ENCODE measurements at regions not wholly inside any gene's neighbourhood (a gene's known extent, or its start where the extent isn't known, plus 50 kb on each side); places are given as distances from the start of the nearest gene placed in this dataset.

- intact Hi-C loops (cut with DNase I): no loop called here
- no peaks in the 10 kb centered on the region for H3K9me3 ChIP-seq
- no peaks in the 10 kb centered on the region for H3K27me3 ChIP-seq
- no peak for TF ChIP-seq CTCF (IDR thresholded peaks at IDR 0.05)
- no peak overlapping the region for H3K4me3 ChIP-seq
- H3K27ac ChIP-seq: no peak overlapping the region
- DNase-seq: no peak
- no peaks in the 10 kb centered on the region for H3K36me3 ChIP-seq
- no peaks in the 10 kb centered on the region for H3K4me1 ChIP-seq
- H3K9ac ChIP-seq (ENCODE audit: low read depth in 2 of 2, low read length in 2 of 2): no peak overlapping the region
Measured at GRCh38 chr13:72435251-72435650, 292.2 kb downstream of the MZT1 start.

GRCh38 chr13:72431981-72432682 lies 295.3 kb downstream of the MZT1 start:
- H3K4me3 ChIP-seq: no peak overlapping the region
- DNase-seq: no peak
- intact Hi-C loops (cut with DNase I): no loop called here
- H3K9me3 ChIP-seq: no peaks in the 10 kb centered on the region
- TF ChIP-seq CTCF (IDR thresholded peaks at IDR 0.05): no peak
- no peaks in the 10 kb centered on the region for H3K4me1 ChIP-seq
- H3K36me3 ChIP-seq: no peaks in the 10 kb centered on the region
- no peak overlapping the region for H3K27ac ChIP-seq
- no peaks in the 10 kb centered on the region for H3K27me3 ChIP-seq
- H3K9ac ChIP-seq (ENCODE audit: low read depth in 2 of 2, low read length in 2 of 2): no peak overlapping the region

- Histone ChIP-seq H3K9ac (ENCODE audit: low read depth in 2 of 2, low read length in 2 of 2) (no peak overlapping the region), H3K4me1 (no peaks in the 10 kb centered on the region), H3K27me3 (no peaks in the 10 kb centered on the region), H3K36me3 (no peaks in the 10 kb centered on the region), H3K9me3 (no peaks in the 10 kb centered on the region), H3K27ac (no peak overlapping the region), H3K4me3 (no peak overlapping the region)
- no peak for DNase-seq
- intact Hi-C loops (cut with DNase I): no loop called here
- TF ChIP-seq CTCF (IDR thresholded peaks at IDR 0.05): no peak
Measured at GRCh38 chr13:72430923-72431322, 296.5 kb downstream of the MZT1 start.

- no peak for DNase-seq
- H3K4me1 ChIP-seq: no peaks in the 10 kb centered on the region
- no peaks in the 10 kb centered on the region for H3K36me3 ChIP-seq
- no peak overlapping the region for H3K27ac ChIP-seq
- H3K4me3 ChIP-seq: no peak overlapping the region
- H3K9ac ChIP-seq (ENCODE audit: low read depth in 2 of 2, low read length in 2 of 2): no peak overlapping the region
- intact Hi-C loops (cut with DNase I): no loop called here
- H3K27me3 ChIP-seq: no peaks in the 10 kb centered on the region
- no peak for TF ChIP-seq CTCF (IDR thresholded peaks at IDR 0.05)
- H3K9me3 ChIP-seq: no peaks in the 10 kb centered on the region
Measured at GRCh38 chr13:72427757-72428528, 299.5 kb downstream of the MZT1 start.

GRCh38 chr13:72424059-72424458 lies 303.4 kb downstream of the MZT1 start:
- Histone ChIP-seq H3K9ac (ENCODE audit: low read depth in 2 of 2, low read length in 2 of 2) (no peak overlapping the region), H3K4me1 (no peaks in the 10 kb centered on the region), H3K27me3 (no peaks in the 10 kb centered on the region), H3K27ac (no peak overlapping the region), H3K9me3 (no peaks in the 10 kb centered on the region), H3K36me3 (no peaks in the 10 kb centered on the region), H3K4me3 (no peak overlapping the region)
- no peak for TF ChIP-seq CTCF (IDR thresholded peaks at IDR 0.05)
- no peak for DNase-seq
- intact Hi-C loops (cut with DNase I): no loop called here

All from colonic mucosa (tissue), 4 donors.